ENCODE measurements at regions not wholly inside any gene's neighbourhood (a gene's known extent, or its start where the extent isn't known, plus 50 kb on each side); places are given as distances from the start of the nearest gene placed in this dataset.
"Not testable (repeated sequence)": the region's sequence is repeated elsewhere in the genome, so short reads cannot be mapped to it uniquely, and the experiment has no call there.

- no peaks in the 10 kb centered on the region for H3K4me1 ChIP-seq (ENCODE audit: control insufficient read depth in 2 of 2, insufficient read depth in 1 of 2, low read depth in 1 of 2, low read length in 2 of 2)
- no peak overlapping the region for H3K4me3 ChIP-seq (ENCODE audit: low read length in 2 of 2)
- H2BK12ac ChIP-seq (ENCODE audit: low read length): no peak overlapping the region
- no peak overlapping the region for H3K14ac ChIP-seq (ENCODE audit: low read length)
- H3K9me3 ChIP-seq (replicated peaks in 1 of 2; ENCODE audit: control insufficient read depth in 2 of 2, insufficient read depth in 1 of 2, low read depth in 1 of 2, low read length in 2 of 2): no peaks in the 10 kb centered on the region
- no peak overlapping the region for H4K91ac ChIP-seq (ENCODE audit: low read depth, low read length, poor library complexity)
- H3K4me2 ChIP-seq (ENCODE audit: insufficient read depth, low read length, poor library complexity, severe bottlenecking): no peak overlapping the region
- no peak overlapping the region for H2BK120ac ChIP-seq (ENCODE audit: low read depth, low read length)
- no peak overlapping the region for H2BK15ac ChIP-seq (ENCODE audit: low read length)
- H2BK5ac ChIP-seq (ENCODE audit: low read length): no peak overlapping the region
- H3K36me3 ChIP-seq (replicated peaks in 1 of 2; ENCODE audit: control insufficient read depth in 2 of 2, insufficient read depth in 2 of 2, low read length in 2 of 2): no peaks in the 10 kb centered on the region
- no peak overlapping the region for H3K18ac ChIP-seq (ENCODE audit: low read length)
- DNase-seq (ENCODE audit: low spot score): no peak
- no peak overlapping the region for H4K8ac ChIP-seq (ENCODE audit: low read depth, low read length)
- no peak overlapping the region for H3K4ac ChIP-seq (ENCODE audit: low read length)
- no peak overlapping the region for H3K23ac ChIP-seq (ENCODE audit: low read depth, low read length, poor library complexity)
- H3K79me1 ChIP-seq (ENCODE audit: low read depth, low read length): no peaks in the 10 kb centered on the region
- H3K27me3 ChIP-seq (ENCODE audit: control insufficient read depth in 3 of 3, insufficient read depth in 3 of 3, low read depth in 1 of 3, low read length in 3 of 3): no peaks in the 10 kb centered on the region
- H2AK5ac ChIP-seq (ENCODE audit: low read depth, low read length): no peak overlapping the region
- no peak overlapping the region for H2AFZ ChIP-seq (ENCODE audit: low read length)
- H3K9ac ChIP-seq (ENCODE audit: low read depth, low read length, poor library complexity): no peak overlapping the region
- no peak overlapping the region for H3K27ac ChIP-seq (replicated peaks; ENCODE audit: low read length)
These were observed 634.7 kb upstream of the ARRDC3 start for GRCh38 chr5:92017776-92018175.

- not testable (repeated sequence) for H3K23ac ChIP-seq (ENCODE audit: low read depth, low read length, poor library complexity); H2BK120ac ChIP-seq (ENCODE audit: low read depth, low read length)
- WGBS, 2 donors (ENCODE audit: extremely low coverage in 2 of 2, insufficient read length in 2 of 2, insufficient replicate concordance in 1 of 2): no CpG with 5 or more reads among the region's 1 CpG
These were observed 628.7 kb upstream of the ARRDC3 start for GRCh38 chr5:92011845-92012244.

DNA sequence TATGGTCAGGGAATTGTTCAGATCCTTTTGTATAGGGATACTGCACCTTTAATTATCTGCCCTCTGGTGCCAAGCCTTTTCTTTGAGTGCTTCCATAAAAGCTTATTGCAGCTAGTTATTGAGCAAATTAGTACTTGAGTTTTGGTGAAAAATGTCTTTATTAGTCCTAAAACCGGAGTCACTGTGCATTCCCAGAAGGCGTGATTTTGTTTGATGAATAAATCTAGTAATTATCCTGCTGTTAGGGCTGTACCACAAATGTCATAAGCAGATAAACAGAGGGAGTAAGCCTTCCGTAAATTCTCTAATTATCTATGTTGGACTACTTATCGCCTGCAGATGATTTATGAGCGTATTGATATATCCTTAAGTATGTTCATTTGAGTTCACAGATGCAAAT is 620.7 kb upstream of the ARRDC3 start:
- H2BK5ac ChIP-seq (ENCODE audit: low read length): no peak overlapping the region
- no peak overlapping the region for H3K4me2 ChIP-seq (ENCODE audit: insufficient read depth, low read length, poor library complexity, severe bottlenecking)
- no peak overlapping the region for H3K4me3 ChIP-seq (ENCODE audit: low read length in 2 of 2)
- no peak for DNase-seq (ENCODE audit: low spot score)
- H4K91ac ChIP-seq (ENCODE audit: low read depth, low read length, poor library complexity): no peak overlapping the region
- no peaks in the 10 kb centered on the region for H3K36me3 ChIP-seq (replicated peaks in 1 of 2; ENCODE audit: control insufficient read depth in 2 of 2, insufficient read depth in 2 of 2, low read length in 2 of 2)
- no peak overlapping the region for H2BK120ac ChIP-seq (ENCODE audit: low read depth, low read length)
- H3K14ac ChIP-seq (ENCODE audit: low read length): no peak overlapping the region
- no peaks in the 10 kb centered on the region for H3K27me3 ChIP-seq (ENCODE audit: control insufficient read depth in 3 of 3, insufficient read depth in 3 of 3, low read depth in 1 of 3, low read length in 3 of 3)
- no peak overlapping the region for H2BK12ac ChIP-seq (ENCODE audit: low read length)
- H3K9ac ChIP-seq (ENCODE audit: low read depth, low read length, poor library complexity): no peak overlapping the region
- H3K9me3 ChIP-seq (replicated peaks in 1 of 2; ENCODE audit: control insufficient read depth in 2 of 2, insufficient read depth in 1 of 2, low read depth in 1 of 2, low read length in 2 of 2): no peaks in the 10 kb centered on the region
- no peak overlapping the region for H4K8ac ChIP-seq (ENCODE audit: low read depth, low read length)
- H2AK5ac ChIP-seq (ENCODE audit: low read depth, low read length): no peak overlapping the region
- no peak overlapping the region for H3K23ac ChIP-seq (ENCODE audit: low read depth, low read length, poor library complexity)
- no peak overlapping the region for H2BK15ac ChIP-seq (ENCODE audit: low read length)
- WGBS, 2 donors (ENCODE audit: extremely low coverage in 2 of 2, insufficient read length in 2 of 2, insufficient replicate concordance in 1 of 2): no CpG with 5 or more reads among the region's 5 CpGs
- peak overlapping the region; percentile 8 for H2AFZ ChIP-seq (ENCODE audit: low read length)
- H3K4ac ChIP-seq (ENCODE audit: low read length): no peak overlapping the region
- no peaks in the 10 kb centered on the region for H3K79me1 ChIP-seq (ENCODE audit: low read depth, low read length)
- H3K18ac ChIP-seq (ENCODE audit: low read length): no peak overlapping the region
- H3K27ac ChIP-seq (replicated peaks; ENCODE audit: low read length): no peak overlapping the region
- no peaks in the 10 kb centered on the region for H3K4me1 ChIP-seq (ENCODE audit: control insufficient read depth in 2 of 2, insufficient read depth in 1 of 2, low read depth in 1 of 2, low read length in 2 of 2)

More at GRCh38 chr5:92011845-92012244, 628.7 kb upstream of the ARRDC3 start:
- not testable (repeated sequence) for H4K8ac ChIP-seq (ENCODE audit: low read depth, low read length); H3K4me3 ChIP-seq (ENCODE audit: low read length in 2 of 2); H2BK5ac ChIP-seq (ENCODE audit: low read length); H2AFZ ChIP-seq (ENCODE audit: low read length); H3K27ac ChIP-seq (replicated peaks; ENCODE audit: low read length); H3K36me3 ChIP-seq (replicated peaks in 1 of 2; ENCODE audit: control insufficient read depth in 2 of 2, insufficient read depth in 2 of 2, low read length in 2 of 2); H3K4ac ChIP-seq (ENCODE audit: low read length); H4K91ac ChIP-seq (ENCODE audit: low read depth, low read length, poor library complexity); H2BK12ac ChIP-seq (ENCODE audit: low read length); H3K4me2 ChIP-seq (ENCODE audit: insufficient read depth, low read length, poor library complexity, severe bottlenecking); H3K4me1 ChIP-seq (ENCODE audit: control insufficient read depth in 2 of 2, insufficient read depth in 1 of 2, low read depth in 1 of 2, low read length in 2 of 2); H3K9ac ChIP-seq (ENCODE audit: low read depth, low read length, poor library complexity); DNase-seq (ENCODE audit: low spot score); H3K27me3 ChIP-seq (ENCODE audit: control insufficient read depth in 3 of 3, insufficient read depth in 3 of 3, low read depth in 1 of 3, low read length in 3 of 3); H3K79me1 ChIP-seq (ENCODE audit: low read depth, low read length); H3K18ac ChIP-seq (ENCODE audit: low read length); H2BK15ac ChIP-seq (ENCODE audit: low read length); H3K9me3 ChIP-seq (replicated peaks in 1 of 2; ENCODE audit: control insufficient read depth in 2 of 2, insufficient read depth in 1 of 2, low read depth in 1 of 2, low read length in 2 of 2); H2AK5ac ChIP-seq (ENCODE audit: low read depth, low read length)
- H3K14ac ChIP-seq (ENCODE audit: low read length): peak overlapping the region; percentile 56

- Histone ChIP-seq H2BK5ac (ENCODE audit: low read length) (no peak overlapping the region), H3K4me1 (ENCODE audit: control insufficient read depth in 2 of 2, insufficient read depth in 1 of 2, low read depth in 1 of 2, low read length in 2 of 2) (no peaks in the 10 kb centered on the region), H3K27me3 (ENCODE audit: control insufficient read depth in 3 of 3, insufficient read depth in 3 of 3, low read depth in 1 of 3, low read length in 3 of 3) (no peaks in the 10 kb centered on the region), H3K14ac (ENCODE audit: low read length) (no peak overlapping the region), H2BK120ac (ENCODE audit: low read depth, low read length) (no peak overlapping the region), H2AFZ (ENCODE audit: low read length) (peak overlapping the region; percentile 9), H4K91ac (ENCODE audit: low read depth, low read length, poor library complexity) (no peak overlapping the region), H2BK15ac (ENCODE audit: low read length) (no peak overlapping the region), H3K79me1 (ENCODE audit: low read depth, low read length) (no peaks in the 10 kb centered on the region), H2AK5ac (ENCODE audit: low read depth, low read length) (no peak overlapping the region), H3K4ac (ENCODE audit: low read length) (no peak overlapping the region), H3K18ac (ENCODE audit: low read length) (no peak overlapping the region), H3K4me3 (ENCODE audit: low read length in 2 of 2) (no peak overlapping the region), H3K36me3 (replicated peaks in 1 of 2; ENCODE audit: control insufficient read depth in 2 of 2, insufficient read depth in 2 of 2, low read length in 2 of 2) (no peaks in the 10 kb centered on the region), H3K9me3 (replicated peaks in 1 of 2; ENCODE audit: control insufficient read depth in 2 of 2, insufficient read depth in 1 of 2, low read depth in 1 of 2, low read length in 2 of 2) (no peaks in the 10 kb centered on the region), H4K8ac (ENCODE audit: low read depth, low read length) (no peak overlapping the region), H3K4me2 (ENCODE audit: insufficient read depth, low read length, poor library complexity, severe bottlenecking) (no peak overlapping the region), H2BK12ac (ENCODE audit: low read length) (no peak overlapping the region), H3K27ac (replicated peaks; ENCODE audit: low read length) (no peak overlapping the region), H3K9ac (ENCODE audit: low read depth, low read length, poor library complexity) (no peak overlapping the region), H3K23ac (ENCODE audit: low read depth, low read length, poor library complexity) (no peak overlapping the region)
- DNase-seq (ENCODE audit: low spot score): no peak
- WGBS, 2 donors (ENCODE audit: extremely low coverage in 2 of 2, insufficient read length in 2 of 2, insufficient replicate concordance in 1 of 2): no CpG with 5 or more reads among the region's 4 CpGs
These were observed 619.7 kb upstream of the ARRDC3 start for GRCh38 chr5:92002721-92003274.

Data from neuronal stem cell (in vitro differentiated cells).